ENCODE measurements at regions not wholly inside any gene's neighbourhood (a gene's known extent, or its start where the extent isn't known, plus 50 kb on each side); places are given as distances from the start of the nearest gene placed in this dataset.
A peak's percentile ranks its signal among the peaks of the same experiment; 100 is the strongest.

- no peak for DNase-seq (ENCODE audit: low read depth)
- no peak for TF ChIP-seq CTCF (conservative IDR thresholded peaks at IDR 0.05; ENCODE audit: low read depth, low read length)
Observed at GRCh38 chr6:105739764-105740163, 336.9 kb upstream of the PREP start.

GRCh38 chr6:105733556-105734162 is 330.8 kb upstream of the PREP start:
- no peak overlapping the region for H3K4me3 ChIP-seq (ENCODE audit: low read depth, low read length)
- peak; percentile 74 for DNase-seq (ENCODE audit: low read depth)
- TF ChIP-seq CTCF (conservative IDR thresholded peaks at IDR 0.05; ENCODE audit: low read depth, low read length) = peak; percentile 65

More at GRCh38 chr6:105739764-105740163, 336.9 kb upstream of the PREP start:
- H3K4me3 ChIP-seq (ENCODE audit: low read depth, low read length) = no peak overlapping the region

GRCh38 chr6:105728995-105729394 is 326.1 kb upstream of the PREP start:
- DNase-seq (ENCODE audit: low read depth) = no peak
- no peak overlapping the region for H3K4me3 ChIP-seq (ENCODE audit: low read depth, low read length)
- no peak for TF ChIP-seq CTCF (conservative IDR thresholded peaks at IDR 0.05; ENCODE audit: low read depth, low read length)

- peak; percentile 19 for DNase-seq (ENCODE audit: low read depth)
- TF ChIP-seq CTCF (conservative IDR thresholded peaks at IDR 0.05; ENCODE audit: low read depth, low read length) = no peak
- no peak overlapping the region for H3K4me3 ChIP-seq (ENCODE audit: low read depth, low read length)
Observed at GRCh38 chr6:105726902-105727655, 324.2 kb upstream of the PREP start.

GRCh38 chr6:105714846-105715245 is 312.0 kb upstream of the PREP start:
- no peak overlapping the region for H3K4me3 ChIP-seq (ENCODE audit: low read depth, low read length)
- TF ChIP-seq CTCF (conservative IDR thresholded peaks at IDR 0.05; ENCODE audit: low read depth, low read length) = no peak
- DNase-seq (ENCODE audit: low read depth) = no peak

GRCh38 chr6:105713474-105714118 is 310.7 kb upstream of the PREP start:
- TF ChIP-seq CTCF (conservative IDR thresholded peaks at IDR 0.05; ENCODE audit: low read depth, low read length) = no peak
- H3K4me3 ChIP-seq (ENCODE audit: low read depth, low read length) = no peak overlapping the region
- DNase-seq (ENCODE audit: low read depth) = peak; percentile 8

All from choroid plexus epithelial cell (primary cell).